NCI-H2081 (cell line): ENCODE measurements at regions not wholly inside any gene's neighbourhood (a gene's known extent, or its start where the extent isn't known, plus 50 kb on each side); places are given as distances from the start of the nearest gene placed in this dataset.

Experiments used
- DNase-seq, 2 experiments: peaks; one replicate each; lab custom pipeline; 2025; lab: John Stamatoyannopoulos, UW

DNA sequence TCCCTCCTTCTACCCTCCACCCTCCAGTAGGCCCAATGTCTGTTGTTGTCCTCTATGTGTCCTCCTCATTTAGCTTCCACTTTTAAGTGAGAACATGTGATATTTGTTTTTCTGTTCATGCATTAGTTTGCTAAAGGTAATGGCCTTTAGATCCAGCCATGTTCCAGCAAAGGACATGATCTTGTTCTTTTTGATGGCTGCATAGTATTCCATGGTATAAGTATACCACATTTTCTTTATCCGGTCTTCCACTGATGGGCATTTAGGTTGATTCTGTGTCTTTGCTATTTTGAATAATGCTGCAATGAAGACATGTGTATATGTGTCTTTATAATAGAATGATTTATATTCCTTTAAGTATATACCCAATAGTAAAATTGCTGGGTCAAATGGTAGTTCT, 232.5 kb upstream of the PRR16 start:
- no peak for DNase-seq

DNA sequence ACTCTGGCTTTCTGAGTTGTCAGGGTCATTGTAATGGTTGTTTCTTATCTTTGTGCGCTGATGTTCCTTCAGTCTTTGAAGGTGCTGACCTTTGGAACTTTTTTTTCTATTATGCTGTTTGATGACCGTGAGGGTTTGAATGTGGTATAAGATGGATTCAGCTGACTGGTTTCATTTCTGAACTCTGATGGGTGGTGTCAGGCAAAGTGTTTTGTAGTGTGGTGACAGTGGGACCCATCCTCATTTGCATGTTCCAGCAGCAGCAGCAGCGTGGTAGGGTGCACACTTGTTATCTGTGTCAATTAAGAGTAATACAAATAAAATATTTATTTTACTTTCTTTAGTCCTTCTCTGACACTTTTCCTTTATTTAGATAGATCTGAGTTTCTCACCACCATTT, 227.7 kb upstream of the PRR16 start:
- DNase-seq, result no peak

DNA sequence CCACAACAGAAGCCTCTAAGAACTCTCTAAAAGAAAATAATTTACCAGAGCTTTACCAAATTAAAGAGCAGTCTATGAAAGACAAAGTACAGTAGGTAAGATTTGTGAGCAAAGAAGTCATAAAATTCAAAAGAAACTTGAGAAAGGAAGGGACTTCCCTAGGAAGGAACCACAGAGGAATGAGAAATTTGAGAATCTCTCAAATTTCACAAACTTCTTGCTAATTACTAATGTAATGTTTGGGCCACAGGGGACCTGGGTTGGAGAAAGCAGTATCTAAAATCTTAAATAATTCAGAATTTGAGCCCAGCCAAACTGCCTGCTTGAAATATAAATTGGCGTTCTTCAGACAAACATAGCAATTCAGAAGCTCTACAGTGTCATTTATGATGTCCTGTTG, 225.0 kb upstream of the PRR16 start:
- DNase-seq, result no peak

- no peak for DNase-seq
Measured at GRCh38 chr5:120240706-120241105, 223.4 kb upstream of the PRR16 start.

GRCh38 chr5:120241400-120241799, 222.7 kb upstream of the PRR16 start:
- no peak for DNase-seq

DNA sequence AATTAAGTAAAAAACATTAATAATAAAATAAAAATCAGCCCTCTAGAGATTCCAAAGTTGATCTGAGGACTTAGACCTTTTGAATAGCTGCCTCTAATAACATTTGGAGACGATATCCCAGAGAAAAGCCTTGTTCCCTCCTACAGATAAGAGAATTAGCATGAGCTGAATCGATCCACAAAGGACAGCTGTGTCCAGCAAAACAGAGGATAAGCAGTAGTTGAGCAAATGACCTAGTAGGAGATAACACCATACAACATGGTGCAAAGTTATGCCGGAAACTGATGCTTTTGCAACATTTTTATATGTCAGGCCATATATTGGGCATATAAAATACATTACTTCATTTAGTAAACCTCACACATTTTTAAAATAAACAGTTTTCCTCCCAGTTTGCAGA, 212.2 kb upstream of the PRR16 start:
- no peak for DNase-seq

GRCh38 chr5:120252839-120253238, 211.3 kb upstream of the PRR16 start:
- DNase-seq, result peak; percentile 26 to 82

DNA sequence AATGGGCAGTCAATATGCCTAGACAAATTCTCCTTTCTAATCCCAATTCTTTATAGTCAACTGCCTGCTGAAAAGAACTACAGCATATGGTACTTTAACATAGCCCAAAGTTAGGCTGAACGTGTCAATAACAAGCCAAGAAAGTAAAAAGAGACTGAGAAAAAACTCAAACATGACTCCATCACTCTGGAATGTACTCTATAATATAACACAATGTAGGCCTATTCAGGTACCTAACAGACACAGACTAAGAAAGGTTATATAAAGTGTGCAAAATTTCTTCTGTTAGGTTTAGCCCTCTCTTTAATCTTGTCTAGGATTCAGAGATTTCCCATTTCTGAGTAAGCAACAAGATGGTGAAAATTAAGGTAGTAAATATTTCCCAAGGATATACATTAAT, 209.7 kb upstream of the PRR16 start:
- no peak for DNase-seq

GRCh38 chr5:120255214-120255613, 208.9 kb upstream of the PRR16 start:
- DNase-seq, result no peak

GRCh38 chr5:120256376-120256775, 207.7 kb upstream of the PRR16 start:
- no peak for DNase-seq

- no peak for DNase-seq
Measured at GRCh38 chr5:120257358-120257971, 206.6 kb upstream of the PRR16 start.

DNA sequence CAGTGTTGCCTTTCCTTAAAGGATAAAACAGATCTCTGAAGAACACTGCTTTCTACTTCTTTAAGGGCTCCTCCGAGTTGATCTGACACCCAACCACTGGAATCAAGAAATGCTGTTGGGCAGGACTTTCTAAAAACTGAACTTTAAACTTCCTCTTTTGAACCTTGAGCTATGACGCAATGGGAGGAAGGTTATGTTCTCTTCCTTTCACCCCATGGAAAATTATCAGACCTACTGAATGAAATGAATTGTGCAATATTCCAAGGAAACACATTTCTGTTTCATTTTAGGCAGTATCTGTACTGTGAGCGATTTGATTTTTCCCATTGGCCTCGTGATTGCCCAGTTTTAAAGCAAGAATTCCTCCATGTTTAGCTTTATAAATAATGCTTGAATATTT, 206.0 kb upstream of the PRR16 start:
- DNase-seq, result no peak

- DNase-seq, result no peak
Measured at GRCh38 chr5:120260651-120261050, 203.4 kb upstream of the PRR16 start.

GRCh38 chr5:120270498-120270897, 193.6 kb upstream of the PRR16 start:
- DNase-seq, result no peak

DNA sequence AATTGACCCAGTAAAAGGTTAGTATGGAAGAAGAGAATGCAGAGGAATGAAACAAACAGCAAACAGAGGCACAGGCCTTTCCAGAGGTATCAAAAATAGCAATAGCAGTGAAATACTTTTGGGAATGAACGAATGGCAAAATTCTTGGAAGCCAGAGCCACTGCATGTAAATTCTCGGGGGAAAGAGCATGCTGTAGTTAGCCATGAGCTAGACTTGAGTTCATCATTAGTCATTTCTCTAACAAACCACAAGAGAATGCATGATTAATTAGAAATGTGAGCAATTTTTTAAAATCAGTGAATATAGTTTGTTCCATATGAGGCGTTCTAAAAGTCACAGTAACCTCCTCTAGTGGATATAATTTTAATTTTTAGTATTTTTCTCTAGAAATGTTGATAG, 170.3 kb upstream of the PRR16 start:
- no peak for DNase-seq

DNA sequence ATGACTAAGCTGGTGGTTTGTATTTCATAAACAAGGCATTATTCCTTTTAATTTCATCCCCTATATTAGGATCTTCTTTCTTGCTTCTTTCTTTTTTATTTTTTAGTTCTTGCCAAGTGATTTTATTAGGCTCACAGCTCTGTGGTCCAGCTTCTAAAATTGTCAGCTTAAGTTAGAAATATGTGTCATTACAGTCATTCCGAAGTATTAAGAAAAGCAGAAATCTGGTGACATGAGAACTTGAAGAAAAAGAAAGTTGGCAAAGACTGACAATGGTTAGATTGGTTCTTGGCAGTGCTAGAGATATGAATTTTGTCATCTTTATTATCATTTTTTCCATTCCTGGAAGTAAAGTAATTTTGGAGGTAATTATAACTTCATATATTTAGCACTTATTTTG, 166.5 kb upstream of the PRR16 start:
- no peak for DNase-seq

GRCh38 chr5:120298981-120299380, 165.1 kb upstream of the PRR16 start:
- DNase-seq, result no peak

GRCh38 chr5:120304663-120305062, 159.4 kb upstream of the PRR16 start:
- DNase-seq, result no peak

GRCh38 chr5:120306303-120306702, 157.8 kb upstream of the PRR16 start:
- no peak for DNase-seq

GRCh38 chr5:120314191-120314590, 149.9 kb upstream of the PRR16 start:
- no peak for DNase-seq

- DNase-seq, result no peak
Measured at GRCh38 chr5:120320626-120321025, 143.5 kb upstream of the PRR16 start.

GRCh38 chr5:120326651-120327050, 137.4 kb upstream of the PRR16 start:
- no peak for DNase-seq

GRCh38 chr5:120327180-120327579, 136.9 kb upstream of the PRR16 start:
- DNase-seq, result no peak

GRCh38 chr5:120329095-120329494, 135.0 kb upstream of the PRR16 start:
- DNase-seq, result no peak

DNA sequence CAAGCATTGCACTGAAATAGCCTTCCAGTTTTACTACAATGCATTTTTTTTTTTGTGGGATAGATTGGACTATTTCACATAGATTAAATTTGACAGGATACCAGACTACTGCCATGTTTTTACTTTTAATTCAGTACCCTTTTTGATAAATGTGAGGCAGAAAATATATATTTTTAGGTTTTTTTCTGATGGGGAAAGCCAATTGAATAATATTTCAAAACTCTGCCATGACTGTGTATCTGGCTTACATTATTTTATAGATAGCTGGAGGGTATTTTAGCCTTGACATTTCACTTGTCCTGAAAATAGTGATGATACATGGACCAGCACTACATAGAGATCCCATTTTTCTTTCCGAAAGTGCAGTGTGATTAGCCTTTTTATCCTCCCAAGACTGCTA, 133.5 kb upstream of the PRR16 start:
- DNase-seq, result no peak
